ENCODE measurements at regions not wholly inside any gene's neighbourhood (a gene's known extent, or its start where the extent isn't known, plus 50 kb on each side); places are given as distances from the start of the nearest gene placed in this dataset.

DNA sequence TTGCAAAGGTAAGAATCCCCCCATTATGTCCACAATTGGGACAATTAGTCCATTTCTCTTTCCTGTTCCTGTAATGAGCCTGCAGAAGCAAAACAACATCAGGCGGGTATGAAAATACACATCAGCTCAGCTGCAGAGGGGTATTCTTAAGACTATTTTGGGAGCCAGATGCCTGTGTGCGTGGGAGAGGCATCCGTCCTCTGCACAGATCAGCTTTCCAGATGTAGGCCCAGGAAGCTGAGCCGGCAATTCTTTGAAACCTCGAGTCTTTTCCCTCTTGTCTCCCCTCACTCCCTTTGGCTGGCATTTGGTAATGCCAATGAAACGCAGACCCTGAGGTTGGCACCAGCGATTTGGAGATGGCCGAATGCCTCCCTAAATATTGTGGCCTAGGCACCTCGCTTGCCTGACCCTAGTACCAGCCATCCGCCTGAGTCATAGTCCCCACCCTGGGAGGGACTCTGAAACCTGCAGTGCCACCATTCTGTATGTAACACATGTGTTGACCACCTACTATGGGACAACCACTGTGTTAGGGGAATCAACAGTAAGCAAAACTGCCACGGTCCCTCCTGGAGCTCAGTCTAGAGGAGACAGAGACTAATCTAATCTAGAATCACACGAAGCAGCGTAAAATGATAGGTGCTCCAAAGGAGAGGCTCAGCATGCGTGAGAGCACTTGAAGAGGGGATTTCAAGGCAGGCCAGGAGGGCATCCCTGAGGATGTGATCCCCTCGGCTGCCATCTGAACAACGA, 603.0 kb downstream of the MATN1 start:
- DNase-seq (ENCODE audit: extremely low spot score) = no peak
- ChIA-PET POLR2A (no interaction called here), CTCF (no interaction called here)
- TF ChIP-seq, protein P1, sequence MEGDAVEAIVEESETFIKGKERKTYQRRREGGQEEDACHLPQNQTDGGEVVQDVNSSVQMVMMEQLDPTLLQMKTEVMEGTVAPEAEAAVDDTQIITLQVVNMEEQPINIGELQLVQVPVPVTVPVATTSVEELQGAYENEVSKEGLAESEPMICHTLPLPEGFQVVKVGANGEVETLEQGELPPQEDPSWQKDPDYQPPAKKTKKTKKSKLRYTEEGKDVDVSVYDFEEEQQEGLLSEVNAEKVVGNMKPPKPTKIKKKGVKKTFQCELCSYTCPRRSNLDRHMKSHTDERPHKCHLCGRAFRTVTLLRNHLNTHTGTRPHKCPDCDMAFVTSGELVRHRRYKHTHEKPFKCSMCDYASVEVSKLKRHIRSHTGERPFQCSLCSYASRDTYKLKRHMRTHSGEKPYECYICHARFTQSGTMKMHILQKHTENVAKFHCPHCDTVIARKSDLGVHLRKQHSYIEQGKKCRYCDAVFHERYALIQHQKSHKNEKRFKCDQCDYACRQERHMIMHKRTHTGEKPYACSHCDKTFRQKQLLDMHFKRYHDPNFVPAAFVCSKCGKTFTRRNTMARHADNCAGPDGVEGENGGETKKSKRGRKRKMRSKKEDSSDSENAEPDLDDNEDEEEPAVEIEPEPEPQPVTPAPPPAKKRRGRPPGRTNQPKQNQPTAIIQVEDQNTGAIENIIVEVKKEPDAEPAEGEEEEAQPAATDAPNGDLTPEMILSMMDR (IDR thresholded peaks at IDR 0.05; ENCODE audit: control extremely low read depth, extremely low read depth, low read depth, missing control alignments) = no peak

DNA sequence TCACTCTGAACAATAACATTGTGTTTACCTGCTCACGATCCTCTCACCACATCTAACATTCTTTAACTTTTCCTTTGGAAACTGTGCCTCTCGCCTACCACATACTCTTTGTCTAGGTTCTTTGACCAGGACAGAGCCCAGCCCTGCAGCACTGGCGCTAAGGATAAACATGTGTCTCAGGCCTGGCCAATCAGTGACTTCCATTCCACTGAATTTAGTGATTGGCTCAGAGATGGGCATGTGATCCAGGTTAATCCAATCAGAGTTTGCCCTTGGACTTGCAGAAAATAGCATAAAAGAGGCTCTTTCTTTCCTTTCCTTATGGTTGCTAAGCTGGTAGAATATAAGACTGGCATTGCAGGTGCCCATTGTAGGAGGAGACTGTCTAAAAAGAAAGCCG, 605.7 kb downstream of the MATN1 start:
- ChIA-PET POLR2A (no interaction called here), CTCF (interaction anchor here (1.2 to 1.6 kb wide), 2 partner anchors 11 to 785 kb away, joined by 3 to 4 read pairs; no protein-coding TSS in a partner anchor)
- DNase-seq (ENCODE audit: extremely low spot score) = no peak
- TF ChIP-seq, protein P1 (IDR thresholded peaks at IDR 0.05; ENCODE audit: control extremely low read depth, extremely low read depth, low read depth, missing control alignments) = no peak

DNA sequence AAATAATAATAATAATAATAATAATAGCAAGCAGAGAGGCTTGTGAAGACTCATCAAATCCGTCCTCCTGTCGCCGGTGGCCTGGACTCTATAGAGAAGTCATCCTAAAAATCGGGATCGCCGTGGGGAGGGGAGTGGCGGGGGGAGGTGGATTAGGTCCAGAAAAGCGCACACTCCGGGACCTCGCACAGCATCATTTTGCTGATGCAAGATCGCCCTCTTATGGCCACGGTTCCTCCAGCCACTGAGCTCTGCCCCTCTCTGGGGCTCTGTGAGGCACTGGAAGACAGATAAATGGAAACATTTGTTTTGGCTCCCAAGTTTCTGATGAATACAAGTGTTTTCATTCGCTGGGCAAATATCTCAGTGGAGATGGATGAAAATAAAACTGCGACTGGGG, 612.0 kb downstream of the MATN1 start:
- TF ChIP-seq, protein P1 (IDR thresholded peaks at IDR 0.05; ENCODE audit: control extremely low read depth, extremely low read depth, low read depth, missing control alignments) = peak; percentile 53
- ChIA-PET POLR2A (no interaction called here), CTCF (interaction anchor here (0.9 kb wide), 1 partner anchor 8 kb away, joined by 3 read pairs; no protein-coding TSS in a partner anchor)
- DNase-seq (ENCODE audit: extremely low spot score) = peak; percentile 35

DNA sequence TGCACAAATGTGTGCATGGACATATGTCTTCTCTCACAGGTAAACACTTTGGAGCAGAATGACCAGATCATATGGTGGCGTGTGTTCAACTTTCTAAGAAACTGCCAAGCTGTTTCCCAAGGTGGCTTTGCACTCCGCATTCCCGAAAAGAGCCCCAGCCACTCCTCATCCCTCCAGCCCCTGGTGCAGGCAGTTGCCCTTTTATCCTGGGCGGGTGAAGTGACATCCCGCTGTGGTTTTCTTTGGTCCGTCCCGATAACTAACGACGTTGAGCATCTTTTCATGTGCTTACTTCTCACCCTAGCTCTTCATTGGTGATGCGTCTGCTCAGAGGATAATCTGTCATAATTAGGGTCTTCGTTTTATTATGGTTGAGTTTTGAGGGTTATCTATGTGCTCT, 612.5 kb downstream of the MATN1 start:
- DNase-seq (ENCODE audit: extremely low spot score) = no peak
- TF ChIP-seq, protein P1 (IDR thresholded peaks at IDR 0.05; ENCODE audit: control extremely low read depth, extremely low read depth, low read depth, missing control alignments) = no peak
- POLR2A ChIA-PET = no interaction called here
- CTCF ChIA-PET = no interaction called here

DNA sequence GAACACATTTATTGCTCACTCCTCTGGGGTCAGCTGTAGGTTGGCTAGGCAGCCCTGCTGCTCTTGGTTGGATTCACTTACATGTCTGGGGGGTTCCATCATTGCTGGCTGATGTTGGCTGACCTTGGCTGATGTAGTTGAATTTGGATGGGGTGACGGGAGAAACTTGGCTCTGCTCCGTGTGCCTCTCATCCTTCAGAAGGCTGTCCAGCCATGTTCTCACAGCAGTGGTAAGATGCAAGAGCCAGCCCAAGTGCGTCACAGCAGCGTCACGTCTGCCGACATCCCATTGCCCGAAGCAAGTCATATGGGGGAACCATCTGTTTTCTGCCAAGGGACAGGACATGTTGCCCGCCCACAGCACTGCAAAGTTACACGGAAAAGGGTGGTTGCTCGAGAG, 613.5 kb downstream of the MATN1 start:
- TF ChIP-seq, protein P1 (IDR thresholded peaks at IDR 0.05; ENCODE audit: control extremely low read depth, extremely low read depth, low read depth, missing control alignments) = no peak
- ChIA-PET POLR2A (no interaction called here), CTCF (interaction anchor here (1.1 kb wide), 1 partner anchor 598 kb away, joined by 3 read pairs; no protein-coding TSS in a partner anchor)
- no peak for DNase-seq (ENCODE audit: extremely low spot score)

DNA sequence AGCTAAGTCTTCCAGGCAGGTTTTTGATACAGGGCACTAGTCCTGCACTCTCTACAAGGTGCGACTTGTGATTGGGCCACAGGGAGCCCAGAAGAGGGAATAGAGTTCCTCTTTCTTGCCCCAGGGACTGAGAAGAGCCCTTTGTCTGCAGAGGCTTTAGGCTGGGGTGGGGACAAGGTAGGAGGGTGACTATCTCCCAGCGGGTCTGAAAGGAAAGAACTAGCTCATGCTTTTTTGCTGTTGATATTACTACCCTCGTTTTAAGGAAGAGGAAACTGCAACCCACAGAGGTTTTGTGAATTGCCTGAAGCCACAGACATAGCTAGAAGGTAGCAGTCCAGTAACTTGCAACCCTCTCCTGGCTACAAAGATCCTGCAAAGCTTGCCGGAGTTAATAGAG, 615.2 kb downstream of the MATN1 start:
- DNase-seq (ENCODE audit: extremely low spot score) = no peak
- ChIA-PET POLR2A (no interaction called here), CTCF (no interaction called here)
- TF ChIP-seq, protein P1 (IDR thresholded peaks at IDR 0.05; ENCODE audit: control extremely low read depth, extremely low read depth, low read depth, missing control alignments) = no peak

Data from GM10248 (cell line).